H9 (cell line): ENCODE measurements at regions not wholly inside any gene's neighbourhood (a gene's known extent, or its start where the extent isn't known, plus 50 kb on each side); places are given as distances from the start of the nearest gene placed in this dataset.

ENCODE experiments used
- DNase-seq: peaks from one replicate; pipeline ENCODE4 v3.0.0-alpha.2; 2017
- H2AFZ ChIP-seq: one replicate; pipeline ENCODE4 v1.6.1; 2013; ENCODE audit warnings: mild to moderate bottlenecking, low read length, control low read depth, moderate library complexity
- H2AK5ac ChIP-seq: 2 replicates; pipeline ENCODE4 v1.6.1; 2013; ENCODE audit warnings: low read length, control low read depth, mixed read lengths; ENCODE audit not compliant: insufficient read length
- H2BK120ac ChIP-seq: one replicate; pipeline ENCODE4 v1.6.1; 2013; ENCODE audit warnings: low read depth, mild to moderate bottlenecking, low read length, control low read depth, inconsistent platforms; ENCODE audit not compliant: poor library complexity, severe bottlenecking
- H2BK12ac ChIP-seq: 2 replicates; pipeline ENCODE4 v1.6.1; 2013; ENCODE audit warnings: low read length, control low read depth, mixed read lengths, low read depth; ENCODE audit not compliant: insufficient read length
- H2BK15ac ChIP-seq: 2 replicates; pipeline ENCODE4 v1.6.1; 2013; ENCODE audit warnings: low read depth, low read length, control low read depth
- H2BK20ac ChIP-seq: one replicate; pipeline ENCODE4 v1.6.1; 2013; ENCODE audit warnings: low read depth, mild to moderate bottlenecking, low read length, control low read depth, inconsistent platforms; ENCODE audit not compliant: poor library complexity, severe bottlenecking
- H2BK5ac ChIP-seq: 2 replicates; pipeline ENCODE4 v1.6.1; 2013; ENCODE audit warnings: low read length, control low read depth, mixed read lengths; ENCODE audit not compliant: insufficient read length
- H3K14ac ChIP-seq: 2 replicates; pipeline ENCODE4 v1.6.1; 2013; ENCODE audit warnings: low read length, control low read depth; ENCODE audit not compliant: insufficient read depth
- H3K18ac ChIP-seq: 2 replicates; pipeline ENCODE4 v1.6.1; 2013; ENCODE audit warnings: low read depth, mild to moderate bottlenecking, mixed read lengths, low read length, control low read depth; ENCODE audit not compliant: insufficient read length
- H3K23ac ChIP-seq: 2 replicates; pipeline ENCODE4 v1.6.1; 2013; ENCODE audit warnings: low read length, control low read depth, mixed read lengths, low read depth; ENCODE audit not compliant: insufficient read length
- H3K23me2 ChIP-seq: 2 replicates; pipeline ENCODE4 v1.6.1; 2013; ENCODE audit warnings: low read depth, mild to moderate bottlenecking, mixed read lengths, low read length, control low read depth; ENCODE audit not compliant: insufficient read length, poor library complexity, severe bottlenecking
- H3K27ac ChIP-seq: 2 replicates; pipeline ENCODE4 v1.5.1; 2013; ENCODE audit warnings: low read length, control low read depth, mixed read lengths, low read depth; ENCODE audit not compliant: insufficient read length
- H3K27me3 ChIP-seq: 2 replicates; pipeline ENCODE4 v1.6.1; 2013; ENCODE audit warnings: low read length, control low read depth, inconsistent platforms; ENCODE audit not compliant: insufficient read depth
- H3K4ac ChIP-seq: 2 replicates; pipeline ENCODE4 v1.6.1; 2013; ENCODE audit warnings: low read depth, mild to moderate bottlenecking, control low read depth, inconsistent platforms, low read length, moderate library complexity
- H3K4me1 ChIP-seq: 2 replicates; pipeline ENCODE4 v1.6.1; 2013; ENCODE audit warnings: low read length, control low read depth, inconsistent platforms; ENCODE audit not compliant: insufficient read depth
- H3K4me2 ChIP-seq: 2 replicates; pipeline ENCODE4 v1.6.1; 2013; ENCODE audit warnings: low read length, control low read depth, mixed read lengths; ENCODE audit not compliant: insufficient read length, insufficient read depth
- H3K56ac ChIP-seq: 2 replicates; pipeline ENCODE4 v1.6.1; 2013; ENCODE audit warnings: low read depth, mild to moderate bottlenecking, mixed read lengths, low read length, control low read depth; ENCODE audit not compliant: insufficient read length
- H3K79me1 ChIP-seq: 2 replicates; pipeline ENCODE4 v1.6.1; 2013; ENCODE audit warnings: low read depth, mild to moderate bottlenecking, moderate library complexity, low read length, control low read depth, inconsistent platforms; ENCODE audit not compliant: insufficient read depth, poor library complexity, severe bottlenecking
- H3K79me2 ChIP-seq: 2 replicates; pipeline ENCODE4 v1.6.1; 2013; ENCODE audit warnings: low read length, control low read depth, inconsistent platforms; ENCODE audit not compliant: insufficient read depth
- H3K9ac ChIP-seq: 2 replicates; pipeline ENCODE4 v1.6.1; 2013; ENCODE audit warnings: low read length, control low read depth, mixed read lengths; ENCODE audit not compliant: insufficient read length; ENCODE audit errors: extremely low read depth
- H3K9me3 ChIP-seq: one replicate; pipeline ENCODE4 v1.6.1; 2013; ENCODE audit warnings: low read depth, low read length, inconsistent platforms; ENCODE audit not compliant: control insufficient read depth
- H3T11ph ChIP-seq: one replicate; pipeline ENCODE4 v1.6.1; 2013; ENCODE audit warnings: mild to moderate bottlenecking, low read length, control low read depth, inconsistent platforms
- H4K20me1 ChIP-seq: one replicate; pipeline ENCODE4 v1.6.1; 2013; ENCODE audit not compliant: control insufficient read depth, insufficient read length, insufficient read depth
- H4K5ac ChIP-seq: 2 replicates; pipeline ENCODE4 v1.6.1; 2013; ENCODE audit warnings: low read depth, mild to moderate bottlenecking, mixed read lengths, low read length, control low read depth; ENCODE audit not compliant: insufficient read length
- H4K8ac ChIP-seq: replicated peaks from 2 replicates; pipeline ENCODE4 v1.6.1; 2013; ENCODE audit warnings: low read length, control low read depth, mixed read lengths, low read depth; ENCODE audit not compliant: insufficient read length
- H4K91ac ChIP-seq: 2 replicates; pipeline ENCODE4 v1.6.1; 2013; ENCODE audit warnings: low read depth, mild to moderate bottlenecking, moderate library complexity, mixed read lengths, low read length, control low read depth; ENCODE audit not compliant: insufficient read length
- H3K27ac Mint-ChIP-seq, 3 experiments: 2 replicates in 2 of 3; 3 replicates in 1 of 3; pipeline ENCODE4 v1.8.0; 2020 to 2021; ENCODE audit warnings: mixed read lengths in 3 of 3, mild to moderate bottlenecking in 1 of 3, moderate library complexity in 1 of 3
- H3K27me3 Mint-ChIP-seq: 2 replicates; pipeline ENCODE4 v1.8.0; 2021; ENCODE audit warnings: low read depth, mild to moderate bottlenecking, moderate library complexity, mixed read lengths
- H3K36me3 Mint-ChIP-seq, 3 experiments: 2 replicates in 2 of 3; 3 replicates in 1 of 3; pipeline ENCODE4 v1.8.0; 2020 to 2021; ENCODE audit warnings: low read depth in 3 of 3, mixed read lengths in 3 of 3; ENCODE audit not compliant: insufficient read depth in 1 of 3
- H3K4me1 Mint-ChIP-seq, 2 experiments: 2 replicates each; pipeline ENCODE4 v1.8.0; 2020; ENCODE audit warnings: mixed read lengths in 2 of 2
- H3K4me3 Mint-ChIP-seq, 2 experiments: 2 replicates in 1 of 2; 3 replicates in 1 of 2; pipeline ENCODE4 v1.8.0; 2020 to 2021; ENCODE audit warnings: mild to moderate bottlenecking in 2 of 2, mixed read lengths in 2 of 2, moderate library complexity in 1 of 2
- H3K9me3 Mint-ChIP-seq, 2 experiments: 2 replicates in 1 of 2; 3 replicates in 1 of 2; pipeline ENCODE4 v1.8.0; 2020; ENCODE audit warnings: mild to moderate bottlenecking in 2 of 2, mixed read lengths in 2 of 2, moderate library complexity in 1 of 2
- CTCF ChIP-seq: fragments of 200-600 bp; sonication (generic); conservative IDR thresholded peaks from 3 replicates; pipeline ENCODE4 v1.8.0; 2021; ENCODE audit warnings: antibody characterized with exemption, mild to moderate bottlenecking
- WGBS: extraction: QIAGEN DNeasy Blood & Tissue Kit; methylation state at CpG from one replicate; pipeline ENCODE4 v1.1.7; 2013; ENCODE audit warnings: missing lambda C conversion rate, low lambda C conversion rate, mixed read lengths; ENCODE audit not compliant: insufficient read length; ENCODE audit errors: extremely low coverage; 5-methylcytosine and 5-hydroxymethylcytosine counted together

- H3K23ac ChIP-seq, result no peak overlapping the region
- H4K5ac ChIP-seq, result no peak overlapping the region
- H3K9ac ChIP-seq, result no peak overlapping the region
- H3K27me3 ChIP-seq, result no peaks in the 10 kb centered on the region
- H3K4ac ChIP-seq, result no peak overlapping the region
- H3K4me3 Mint-ChIP-seq, result no peak overlapping the region
- H3K4me1 Mint-ChIP-seq, result peaks cover 20 to 22% of the 10 kb centered on the region in 2 experiments
- H3K27ac ChIP-seq, result no peak overlapping the region
- no peak overlapping the region for H4K91ac ChIP-seq
- no peaks in the 10 kb centered on the region; the same call in 1 of the 2 replicates for H3K27me3 Mint-ChIP-seq
- H3K36me3 Mint-ChIP-seq, result peaks cover 2 to 12% (median 4%) of the 10 kb centered on the region in 3 experiments; a peak in 3 of 7 replicates
- no peak overlapping the region for H3K14ac ChIP-seq
- H3K9me3 Mint-ChIP-seq, result peaks cover 2 to 4% of the 10 kb centered on the region in 2 experiments; a peak in 3 of 5 replicates
- no peak overlapping the region for H2BK12ac ChIP-seq
- H3K4me2 ChIP-seq, result no peak overlapping the region
- no peak overlapping the region for H2BK15ac ChIP-seq
- H3K9me3 ChIP-seq, result no peaks in the 10 kb centered on the region
- WGBS, result no CpG with 5 or more reads among the region's 5 CpGs
- H2BK120ac ChIP-seq, result no peak overlapping the region
- H3K27ac Mint-ChIP-seq, result no peak overlapping the region
- H2BK5ac ChIP-seq, result no peak overlapping the region
- no peak for TF ChIP-seq CTCF
- H4K8ac ChIP-seq, result no peak overlapping the region
- H3T11ph ChIP-seq, result no peak overlapping the region
- no peak overlapping the region for H2AFZ ChIP-seq
- no peaks in the 10 kb centered on the region for H3K23me2 ChIP-seq
- H4K20me1 ChIP-seq, result no peaks in the 10 kb centered on the region
- H3K79me2 ChIP-seq, result no peaks in the 10 kb centered on the region
- no peak overlapping the region for H3K18ac ChIP-seq
- no peak overlapping the region for H3K56ac ChIP-seq
- DNase-seq, result no peak
- peaks cover 6% of the 10 kb centered on the region; the same call in 1 of the 2 replicates for H3K4me1 ChIP-seq
- no peak overlapping the region for H2BK20ac ChIP-seq
- H2AK5ac ChIP-seq, result no peak overlapping the region
- H3K79me1 ChIP-seq, result no peaks in the 10 kb centered on the region
Observed at GRCh38 chr7:29619111-29619510, 55.5 kb downstream of the PRR15 start.
